ENCODE measurements at regions not wholly inside any gene's neighbourhood (a gene's known extent, or its start where the extent isn't known, plus 50 kb on each side); places are given as distances from the start of the nearest gene placed in this dataset.

DNA sequence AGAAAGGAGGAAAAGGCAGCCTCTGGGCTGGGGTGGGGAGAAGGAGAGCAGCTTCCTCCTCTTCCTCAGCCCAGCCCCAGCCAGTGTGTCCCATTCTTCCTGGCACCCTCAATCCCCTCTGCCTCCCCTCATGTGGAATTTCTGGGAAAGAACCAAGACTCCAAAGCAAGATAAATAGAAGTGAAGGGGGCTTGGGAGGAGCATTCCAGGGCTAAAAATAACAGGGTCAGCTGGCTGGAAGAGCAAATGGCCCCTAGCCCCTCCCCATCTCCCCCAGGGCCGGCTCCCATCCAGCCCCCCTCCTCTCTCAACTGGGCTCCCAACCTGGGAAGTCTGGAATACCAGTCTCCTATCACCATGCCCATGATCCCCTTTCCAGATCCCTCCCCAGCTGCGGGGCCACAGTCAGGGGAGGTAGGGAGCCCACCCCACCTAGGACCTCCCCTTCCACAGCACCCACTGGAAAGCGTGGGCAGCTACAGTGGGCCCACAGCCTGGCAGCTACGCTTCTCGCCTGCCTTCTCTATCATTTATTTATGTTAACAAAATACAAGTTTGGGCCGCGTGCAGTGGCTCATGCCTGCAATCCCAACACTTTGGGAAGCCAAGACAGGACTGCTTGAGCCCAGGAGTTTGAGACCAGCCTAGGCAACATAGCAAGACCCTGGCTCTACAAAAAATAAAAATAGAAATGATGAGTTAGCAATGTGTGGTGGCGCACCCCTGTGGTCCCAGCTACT, 88.3 kb downstream of the IRF2BPL start:
- Histone ChIP-seq H3K27me3 (ENCODE audit: control insufficient read depth, insufficient read depth, low read length) (no peaks in the 10 kb centered on the region), H3K4me3 (ENCODE audit: low read depth, low read length) (no peak overlapping the region), H3K36me3 (ENCODE audit: control insufficient read depth, insufficient read depth, low read length) (no peaks in the 10 kb centered on the region)
- no peak for DNase-seq (ENCODE audit: low read depth)
- TF ChIP-seq, protein P1, sequence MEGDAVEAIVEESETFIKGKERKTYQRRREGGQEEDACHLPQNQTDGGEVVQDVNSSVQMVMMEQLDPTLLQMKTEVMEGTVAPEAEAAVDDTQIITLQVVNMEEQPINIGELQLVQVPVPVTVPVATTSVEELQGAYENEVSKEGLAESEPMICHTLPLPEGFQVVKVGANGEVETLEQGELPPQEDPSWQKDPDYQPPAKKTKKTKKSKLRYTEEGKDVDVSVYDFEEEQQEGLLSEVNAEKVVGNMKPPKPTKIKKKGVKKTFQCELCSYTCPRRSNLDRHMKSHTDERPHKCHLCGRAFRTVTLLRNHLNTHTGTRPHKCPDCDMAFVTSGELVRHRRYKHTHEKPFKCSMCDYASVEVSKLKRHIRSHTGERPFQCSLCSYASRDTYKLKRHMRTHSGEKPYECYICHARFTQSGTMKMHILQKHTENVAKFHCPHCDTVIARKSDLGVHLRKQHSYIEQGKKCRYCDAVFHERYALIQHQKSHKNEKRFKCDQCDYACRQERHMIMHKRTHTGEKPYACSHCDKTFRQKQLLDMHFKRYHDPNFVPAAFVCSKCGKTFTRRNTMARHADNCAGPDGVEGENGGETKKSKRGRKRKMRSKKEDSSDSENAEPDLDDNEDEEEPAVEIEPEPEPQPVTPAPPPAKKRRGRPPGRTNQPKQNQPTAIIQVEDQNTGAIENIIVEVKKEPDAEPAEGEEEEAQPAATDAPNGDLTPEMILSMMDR (IDR thresholded peaks at IDR 0.05; ENCODE audit: insufficient read depth, low read length, severe bottlenecking), result no peak
- no peak for FAIRE-seq

DNA sequence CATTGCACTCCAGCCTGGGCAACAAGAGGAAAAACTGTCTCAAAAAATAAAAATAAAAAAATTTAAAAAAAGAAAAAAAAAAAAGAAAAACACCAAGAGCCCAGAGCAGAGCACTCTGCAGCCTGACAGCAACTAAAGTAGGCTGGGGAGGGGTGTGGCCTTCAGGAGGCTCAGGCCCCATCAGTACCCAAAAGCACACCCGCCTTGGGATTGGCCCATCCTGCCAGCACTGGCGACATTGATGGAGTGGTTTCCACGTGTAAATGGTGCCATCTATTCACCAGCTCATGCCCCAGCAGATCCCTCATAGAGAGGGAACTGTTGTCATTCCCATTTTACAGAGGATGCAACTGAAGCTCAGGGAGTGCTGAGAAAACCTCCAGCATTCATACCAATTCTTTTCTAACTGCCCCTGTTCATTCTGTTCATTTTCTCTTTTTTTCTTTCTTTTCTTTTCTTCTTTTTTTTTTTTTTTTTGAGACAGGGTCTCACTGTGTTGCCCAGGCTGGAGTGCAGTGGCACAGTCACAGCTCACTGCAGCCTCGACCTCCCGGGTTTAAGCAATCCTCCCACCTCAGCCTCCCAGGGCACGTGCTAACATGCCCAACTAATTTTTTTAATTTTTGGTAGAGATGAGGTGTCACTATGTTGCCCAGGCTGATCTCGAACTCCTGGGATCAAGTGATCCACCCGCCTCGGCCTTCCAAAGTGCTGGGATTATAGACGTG, 89.3 kb downstream of the IRF2BPL start:
- FAIRE-seq, result no peak
- Histone ChIP-seq H3K27me3 (ENCODE audit: control insufficient read depth, insufficient read depth, low read length) (no peaks in the 10 kb centered on the region), H3K36me3 (ENCODE audit: control insufficient read depth, insufficient read depth, low read length) (no peaks in the 10 kb centered on the region), H3K4me3 (ENCODE audit: low read depth, low read length) (no peak overlapping the region)
- DNase-seq (ENCODE audit: low read depth), result no peak
- TF ChIP-seq, protein P1 (IDR thresholded peaks at IDR 0.05; ENCODE audit: insufficient read depth, low read length, severe bottlenecking), result no peak

DNA sequence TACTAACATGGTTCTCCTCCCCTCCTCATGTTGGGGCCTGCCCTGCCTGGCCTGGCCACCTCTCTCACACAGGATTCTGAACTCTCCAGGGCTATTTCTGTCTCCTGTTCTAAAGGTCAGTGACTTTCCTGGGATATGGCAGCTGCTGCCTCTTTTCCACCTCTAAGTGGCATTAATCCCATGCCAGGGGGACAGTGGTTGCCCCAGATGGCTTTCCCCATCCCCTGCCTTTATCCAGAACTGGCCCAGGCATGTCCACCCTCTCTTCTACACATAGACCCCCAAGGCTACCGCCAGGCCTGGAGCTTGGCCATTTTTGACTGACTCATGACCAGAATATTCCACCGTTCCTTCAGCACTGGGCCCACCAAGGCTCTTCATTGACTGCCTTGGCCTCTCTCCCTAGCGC, 90.4 kb downstream of the IRF2BPL start:
- Histone ChIP-seq H3K4me3 (ENCODE audit: low read depth, low read length) (no peak overlapping the region), H3K36me3 (ENCODE audit: control insufficient read depth, insufficient read depth, low read length) (no peaks in the 10 kb centered on the region), H3K27me3 (ENCODE audit: control insufficient read depth, insufficient read depth, low read length) (no peaks in the 10 kb centered on the region)
- FAIRE-seq, result peak; percentile 83
- peak; percentile 72 for DNase-seq (ENCODE audit: low read depth)
- TF ChIP-seq, protein P1 (IDR thresholded peaks at IDR 0.05; ENCODE audit: insufficient read depth, low read length, severe bottlenecking), result no peak

DNA sequence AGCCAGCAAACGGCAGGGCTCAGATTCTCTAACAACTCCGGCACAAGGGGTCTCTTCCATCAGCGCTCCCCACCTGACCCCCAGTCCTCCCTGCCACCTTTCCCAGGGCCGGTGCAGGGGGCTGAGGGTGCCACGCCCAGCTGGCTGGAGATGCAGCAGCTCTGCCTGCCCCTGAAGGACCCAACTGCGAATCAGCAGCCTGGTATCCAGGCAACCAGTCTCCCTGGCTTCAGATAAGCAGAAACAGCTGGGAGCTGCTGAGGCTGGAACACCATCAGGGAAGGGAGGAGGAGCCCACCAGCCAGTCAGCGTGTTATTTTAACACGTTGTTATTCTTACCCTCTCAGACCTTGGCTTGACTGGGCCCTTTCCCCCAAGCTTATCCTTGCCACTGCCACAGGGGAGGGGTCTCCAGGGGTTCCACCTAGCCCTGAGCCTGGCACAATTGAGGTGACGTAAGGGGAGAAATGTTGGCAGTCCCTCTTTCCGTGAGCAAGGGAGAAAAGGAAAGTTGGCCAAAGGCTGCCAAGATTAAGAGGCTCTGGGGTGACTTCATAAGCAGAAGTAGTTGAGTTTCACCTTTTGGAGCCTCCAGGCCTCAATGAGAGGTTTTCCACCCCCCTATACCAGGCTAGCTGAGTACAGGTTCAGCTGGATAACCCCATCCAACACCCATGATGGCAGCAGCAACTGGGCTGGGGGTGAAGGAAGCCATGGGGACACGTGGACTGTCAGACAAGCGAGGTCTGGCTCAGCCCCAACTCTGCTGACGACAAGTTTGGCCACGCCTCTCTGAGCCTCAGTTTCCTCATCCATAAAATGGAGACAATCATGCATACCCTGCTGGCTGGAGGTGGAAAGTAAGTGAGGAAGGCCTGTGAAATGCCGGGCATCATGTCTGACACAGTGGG, 91.1 kb downstream of the IRF2BPL start:
- H3K4me3 ChIP-seq (ENCODE audit: low read depth, low read length), result no peak overlapping the region
- FAIRE-seq, result no peak
- H3K27me3 ChIP-seq (ENCODE audit: control insufficient read depth, insufficient read depth, low read length), result no peaks in the 10 kb centered on the region
- TF ChIP-seq, protein P1 (IDR thresholded peaks at IDR 0.05; ENCODE audit: insufficient read depth, low read length, severe bottlenecking), result no peak
- no peak for DNase-seq (ENCODE audit: low read depth)
- no peaks in the 10 kb centered on the region for H3K36me3 ChIP-seq (ENCODE audit: control insufficient read depth, insufficient read depth, low read length)

DNA sequence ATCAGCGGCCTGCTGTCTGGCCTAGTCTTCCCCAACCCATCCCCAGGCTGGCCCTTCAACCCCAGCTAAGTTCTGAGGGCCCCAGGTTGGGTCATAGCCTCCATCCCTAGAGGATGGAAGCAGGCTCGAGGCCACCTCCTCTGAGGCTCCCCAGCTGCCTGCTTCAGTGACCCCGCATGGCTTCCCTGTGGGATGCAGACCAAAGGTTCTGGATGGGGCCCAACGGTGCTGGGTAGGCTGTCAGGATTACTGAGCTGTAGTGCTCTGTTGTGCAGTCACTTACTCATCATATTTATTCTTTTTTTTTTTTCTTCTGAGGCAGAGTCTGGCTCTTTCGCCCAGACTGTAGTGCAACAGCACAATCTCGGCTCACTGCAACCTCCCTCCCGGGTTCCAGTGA, 92.0 kb downstream of the IRF2BPL start:
- no peak overlapping the region for H3K4me3 ChIP-seq (ENCODE audit: low read depth, low read length)
- DNase-seq (ENCODE audit: low read depth) (no peak), FAIRE-seq (no peak)
- H3K36me3 ChIP-seq (ENCODE audit: control insufficient read depth, insufficient read depth, low read length), result no peaks in the 10 kb centered on the region
- no peaks in the 10 kb centered on the region for H3K27me3 ChIP-seq (ENCODE audit: control insufficient read depth, insufficient read depth, low read length)
- TF ChIP-seq, protein P1 (IDR thresholded peaks at IDR 0.05; ENCODE audit: insufficient read depth, low read length, severe bottlenecking), result no peak
